H1 (cell line): ENCODE measurements at regions not wholly inside any gene's neighbourhood (a gene's known extent, or its start where the extent isn't known, plus 50 kb on each side); places are given as distances from the start of the nearest gene placed in this dataset.

Experiments
- CTCF ChIA-PET: fragments of 300-600 bp; sonication (Branson Sonifier 250); formaldehyde crosslinking; loops from one replicate; lab custom pipeline; 2021; ENCODE audit not compliant: partially characterized antibody; lab: Charles Lee
- POLR2A ChIA-PET: fragments of 300-600 bp; sonication (Branson Sonifier 250); formaldehyde crosslinking; loops from one replicate; lab custom pipeline; 2021; ENCODE audit warnings: inconsistent platforms; ENCODE audit not compliant: partially characterized antibody; lab: Charles Lee
- DNase-seq, 2 experiments: peaks; one replicate each; pipeline versions ENCODE4 v3.0.0 to v3.0.0-alpha.2; 2010 to 2022; ENCODE audit warnings: low spot score in 2 of 2, low read depth in 1 of 2, mixed read lengths in 1 of 2
- FAIRE-seq: peaks from 2 replicates; lab custom pipeline; 2011; peaks lifted over from hg19 to GRCh38; lab: Jason Lieb, UNC
- H2AFZ ChIP-seq: 2 replicates; pipeline ENCODE4 v1.8.1; 2012; ENCODE audit warnings: low read length, inconsistent platforms
- H2AK5ac ChIP-seq: 2 replicates; pipeline ENCODE4 v1.6.1; 2013; ENCODE audit warnings: low read depth, low read length
- H2BK120ac ChIP-seq: replicated peaks from 2 replicates; pipeline ENCODE3; 2013; ENCODE audit warnings: low read depth, low read length, inconsistent platforms
- H2BK12ac ChIP-seq: 2 replicates; pipeline ENCODE4 v1.6.1; 2013; ENCODE audit warnings: low read depth, low read length
- H2BK15ac ChIP-seq: 2 replicates; pipeline ENCODE4 v1.6.1; 2013; ENCODE audit warnings: low read length
- H2BK20ac ChIP-seq: 2 replicates; pipeline ENCODE4 v1.6.1; 2013; ENCODE audit warnings: low read length
- H2BK5ac ChIP-seq: 2 replicates; pipeline ENCODE4 v1.6.1; 2013; ENCODE audit warnings: low read depth, low read length
- H3K14ac ChIP-seq: 2 replicates; pipeline ENCODE4 v1.6.1; 2013; ENCODE audit warnings: inconsistent platforms; ENCODE audit not compliant: insufficient read length
- H3K18ac ChIP-seq: 2 replicates; pipeline ENCODE4 v1.6.1; 2013; ENCODE audit warnings: low read length; ENCODE audit errors: extremely low read depth
- H3K23ac ChIP-seq: 2 replicates; pipeline ENCODE4 v1.6.1; 2013; ENCODE audit warnings: inconsistent platforms; ENCODE audit not compliant: insufficient read length
- H3K23me2 ChIP-seq: 2 replicates; pipeline ENCODE4 v1.6.1; 2013; ENCODE audit warnings: low read depth, low read length
- H3K27ac ChIP-seq: 2 replicates; pipeline ENCODE4 v1.6.1; 2011; ENCODE audit warnings: low read depth, low read length, inconsistent platforms
- H3K27me3 ChIP-seq, 4 experiments: replicated peaks in 1 of 4; 1 replicate in 1 of 4; 2 replicates in 3 of 4; pipeline versions ENCODE4 v1.6.1 to v1.8.1; 2011 to 2013; ENCODE audit warnings: low read length in 3 of 4, mild to moderate bottlenecking in 3 of 4, inconsistent platforms in 2 of 4, mixed read lengths in 2 of 4, moderate library complexity in 1 of 4; ENCODE audit not compliant: control insufficient read depth in 3 of 4, insufficient read depth in 3 of 4; ENCODE audit errors: extremely low read depth in 1 of 4
- H3K36me3 ChIP-seq, 4 experiments: 2 replicates each; pipeline versions ENCODE4 v1.6.1 to v1.8.1; 2011 to 2013; ENCODE audit warnings: mild to moderate bottlenecking in 4 of 4, low read length in 3 of 4, moderate library complexity in 2 of 4, control low read depth in 1 of 4, inconsistent platforms in 1 of 4; ENCODE audit not compliant: insufficient read depth in 4 of 4, control insufficient read depth in 2 of 4
- H3K4ac ChIP-seq: replicated peaks from 2 replicates; pipeline ENCODE3; 2013; ENCODE audit warnings: low read length, low read depth, mixed read lengths, inconsistent platforms; ENCODE audit not compliant: insufficient read length
- H3K4me1 ChIP-seq, 4 experiments: replicated peaks in 1 of 4; 1 replicate in 1 of 4; 2 replicates in 3 of 4; pipeline versions ENCODE4 v1.6.1 to v1.8.1; 2011 to 2013; ENCODE audit warnings: low read length in 3 of 4, inconsistent platforms in 2 of 4, mixed read lengths in 1 of 4; ENCODE audit not compliant: insufficient read depth in 4 of 4, control insufficient read depth in 3 of 4
- H3K4me2 ChIP-seq, 2 experiments: 2 replicates each; pipeline versions ENCODE4 v1.6.1 to v1.8.1; 2011 to 2013; ENCODE audit warnings: low read depth in 2 of 2, low read length in 2 of 2, control low read depth in 1 of 2, inconsistent platforms in 1 of 2, mild to moderate bottlenecking in 1 of 2; ENCODE audit not compliant: insufficient read depth in 1 of 2
- H3K4me3 ChIP-seq, 4 experiments: fragments of 200-600, 300-600 bp in 1 of 4; sonication (generic), shearing (Covaris generic), sonication (Bioruptor Twin) in 1 of 4; 2 replicates each; pipeline versions ENCODE4 v1.5.1 to v1.8.1; 2011 to 2016; ENCODE audit warnings: low read length in 4 of 4, low read depth in 3 of 4, control low read depth in 2 of 4, inconsistent platforms in 2 of 4, mild to moderate bottlenecking in 2 of 4, mixed read lengths in 1 of 4, moderate library complexity in 1 of 4; ENCODE audit not compliant: insufficient read depth in 2 of 4; ENCODE audit errors: extremely low read depth in 1 of 4
- H3K56ac ChIP-seq: replicated peaks from 2 replicates; pipeline ENCODE3; 2013; ENCODE audit warnings: low read depth, mild to moderate bottlenecking, mixed read lengths, low read length, inconsistent platforms; ENCODE audit not compliant: insufficient read length
- H3K79me1 ChIP-seq: 2 replicates; pipeline ENCODE4 v1.6.1; 2013; ENCODE audit warnings: low read depth, low read length, control low read depth
- H3K79me2 ChIP-seq, 2 experiments: 2 replicates each; pipeline versions ENCODE4 v1.6.1 to v1.8.1; 2012 to 2013; ENCODE audit warnings: low read length in 2 of 2, mild to moderate bottlenecking in 2 of 2, inconsistent platforms in 1 of 2; ENCODE audit not compliant: insufficient read depth in 2 of 2, control insufficient read depth in 1 of 2
- H3K9ac ChIP-seq, 4 experiments: replicated peaks in 1 of 4; 1 replicate in 1 of 4; 2 replicates in 3 of 4; pipeline versions ENCODE4 v1.6.1 to v1.8.1; 2011 to 2013; ENCODE audit warnings: low read depth in 3 of 4, low read length in 3 of 4, control low read depth in 2 of 4, mild to moderate bottlenecking in 2 of 4, moderate library complexity in 2 of 4, inconsistent platforms in 1 of 4; ENCODE audit errors: extremely low read depth in 1 of 4
- H3K9me3 ChIP-seq, 2 experiments: 2 replicates each; pipeline versions ENCODE4 v1.6.1 to v1.8.1; 2012 to 2013; ENCODE audit warnings: mild to moderate bottlenecking in 2 of 2, moderate library complexity in 2 of 2, control low read depth in 1 of 2, inconsistent platforms in 1 of 2, low read depth in 1 of 2, low read length in 1 of 2, mixed read lengths in 1 of 2; ENCODE audit not compliant: insufficient read depth in 2 of 2
- H4K20me1 ChIP-seq, 2 experiments: replicated peaks in 1 of 2; 2 replicates each; pipeline versions ENCODE3 to v1.8.1; 2011 to 2013; ENCODE audit warnings: inconsistent platforms in 2 of 2, low read length in 2 of 2, mild to moderate bottlenecking in 1 of 2; ENCODE audit not compliant: insufficient read depth in 2 of 2, control insufficient read depth in 1 of 2
- H4K5ac ChIP-seq: 2 replicates; pipeline ENCODE4 v1.6.1; 2013; ENCODE audit warnings: low read length, low read depth, mixed read lengths, inconsistent platforms; ENCODE audit not compliant: insufficient read length
- H4K8ac ChIP-seq: 2 replicates; pipeline ENCODE4 v1.8.0; 2013; ENCODE audit warnings: mild to moderate bottlenecking, moderate library complexity, low read length, inconsistent platforms; ENCODE audit not compliant: insufficient read depth; ENCODE audit errors: extremely low read depth
- H4K91ac ChIP-seq: replicated peaks from 2 replicates; pipeline ENCODE3; 2013; ENCODE audit warnings: low read length, mixed read lengths, inconsistent platforms; ENCODE audit not compliant: insufficient read length
- WGBS, 2 experiments: shearing (Covaris generic) in 1 of 2; methylation state at CpG; one replicate each; pipeline versions ENCODE4 v1.1.6 to v1.1.7; 2013 to 2015; ENCODE audit warnings: low lambda C conversion rate in 2 of 2, mixed read lengths in 2 of 2, inconsistent platforms in 1 of 2, low coverage in 1 of 2, missing lambda C conversion rate in 1 of 2; ENCODE audit not compliant: insufficient replicate concordance in 2 of 2, insufficient coverage in 1 of 2, insufficient read length in 1 of 2; ENCODE audit errors: extremely low coverage in 1 of 2, missing lambda C conversion rate in 1 of 2; 5-methylcytosine and 5-hydroxymethylcytosine counted together
- TF ChIP-seq, protein P1 (sequence below): IDR thresholded peaks from 2 replicates; pipeline ENCODE4 v1.6.1; 2011; ENCODE audit warnings: low read depth, mild to moderate bottlenecking, low read length; ENCODE audit not compliant: insufficient read depth

DNA sequence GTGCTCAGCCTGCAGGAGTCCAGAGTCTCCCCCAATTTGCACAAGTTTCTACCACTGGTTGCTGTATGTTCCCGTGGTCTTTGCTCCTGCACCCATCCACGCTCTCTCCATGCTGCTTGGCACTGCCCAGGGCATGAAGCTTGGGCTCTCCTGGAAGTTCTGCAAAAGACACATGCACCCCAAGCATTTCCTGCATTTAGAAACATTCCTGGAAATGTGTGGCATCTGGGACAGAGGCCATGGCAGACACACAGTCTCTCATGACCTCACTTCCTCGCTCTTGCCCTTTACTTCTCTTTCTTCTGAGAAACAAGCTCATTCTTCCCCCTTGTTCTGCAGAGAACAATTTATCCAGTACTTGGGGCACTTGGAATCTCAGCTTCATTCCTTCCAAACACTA is 489.5 kb downstream of the BUD13 start:
- TF ChIP-seq, protein P1, sequence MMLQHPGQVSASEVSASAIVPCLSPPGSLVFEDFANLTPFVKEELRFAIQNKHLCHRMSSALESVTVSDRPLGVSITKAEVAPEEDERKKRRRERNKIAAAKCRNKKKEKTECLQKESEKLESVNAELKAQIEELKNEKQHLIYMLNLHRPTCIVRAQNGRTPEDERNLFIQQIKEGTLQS, result no peak
- Histone ChIP-seq H3K9me3 (no peaks in the 10 kb centered on the region), H3K18ac (no peak overlapping the region), H2BK20ac (no peak overlapping the region), H3K27me3 (no peaks in the 10 kb centered on the region), H3K36me3 (no peaks in the 10 kb centered on the region), H3K79me1 (no peaks in the 10 kb centered on the region), H3K27ac (no peak overlapping the region), H2BK120ac (no peak overlapping the region), H3K79me2 (no peaks in the 10 kb centered on the region), H3K4ac (no peak overlapping the region), H3K23ac (no peak overlapping the region), H2BK15ac (no peak overlapping the region), H2AK5ac (no peak overlapping the region), H2BK5ac (no peak overlapping the region), H3K4me3 (no peak overlapping the region), H3K23me2 (no peaks in the 10 kb centered on the region; the same call in 1 of the 2 replicates), H4K5ac (no peak overlapping the region), H3K4me1 (no peaks in the 10 kb centered on the region), H4K20me1 (peaks cover 0 to 3% of the 10 kb centered on the region in 2 experiments), H3K14ac (no peak overlapping the region), H3K9ac (no peak overlapping the region), H2AFZ (no peak overlapping the region), H4K8ac (no peak overlapping the region), H3K56ac (no peak overlapping the region), H3K4me2 (no peak overlapping the region), H4K91ac (no peak overlapping the region), H2BK12ac (no peak overlapping the region)
- ChIA-PET POLR2A (no interaction called here), CTCF (interaction anchor here (0.7 to 2.6 kb wide), 5 partner anchors 64 to 354 kb away, joined by 3 to 30 read pairs (median 3); no protein-coding TSS in a partner anchor)
- DNase-seq (no peak), FAIRE-seq (no peak)
- 72% methylated on average over 3 of the region's 3 CpGs; no CpG with 5 or more reads in 1 of the 2 experiments for WGBS, 2 experiments
